ENCODE measurements at regions not wholly inside any gene's neighbourhood (a gene's known extent, or its start where the extent isn't known, plus 50 kb on each side); places are given as distances from the start of the nearest gene placed in this dataset.

GRCh38 chr3:87867001-87867400 lies 191.8 kb downstream of the CGGBP1 start:
- no peak for TF ChIP-seq CTCF (IDR thresholded peaks at IDR 0.05)
- TF ChIP-seq ZFX (IDR thresholded peaks at IDR 0.05; ENCODE audit: borderline replicate concordance): no peak
